T-helper 1 cell treated with Interleukin-12 subunit alpha and Interleukin-12 subunit beta and Interleukin-4 antibody, amounts not matched to agents 30 μg/mL and 1 μg/mL, for 36 hours (primary cell): ENCODE measurements at regions not wholly inside any gene's neighbourhood (a gene's known extent, or its start where the extent isn't known, plus 50 kb on each side); places are given as distances from the start of the nearest gene placed in this dataset.

Experiments
- H3K27ac Mint-ChIP-seq: one replicate; pipeline ENCODE4 v1.8.0; 2021; ENCODE audit warnings: mild to moderate bottlenecking, mixed read lengths
- H3K27me3 Mint-ChIP-seq: one replicate; pipeline ENCODE4 v1.8.0; 2021; ENCODE audit warnings: low read depth, mixed read lengths
- H3K36me3 Mint-ChIP-seq: one replicate; pipeline ENCODE4 v1.8.0; 2021; ENCODE audit warnings: low read depth, mixed read lengths
- H3K4me1 Mint-ChIP-seq: one replicate; pipeline ENCODE4 v1.8.0; 2021; ENCODE audit warnings: low read depth, mixed read lengths
- H3K4me3 Mint-ChIP-seq: one replicate; pipeline ENCODE4 v1.8.0; 2021; ENCODE audit warnings: mild to moderate bottlenecking, moderate library complexity, mixed read lengths
- H3K9me3 Mint-ChIP-seq: one replicate; pipeline ENCODE4 v1.8.0; 2021; ENCODE audit warnings: mixed read lengths

- Mint-ChIP-seq H3K9me3 (no peaks in the 10 kb centered on the region), H3K27me3 (no peaks in the 10 kb centered on the region), H3K4me1 (no peaks in the 10 kb centered on the region), H3K27ac (no peak overlapping the region), H3K4me3 (no peak overlapping the region), H3K36me3 (no peaks in the 10 kb centered on the region)
Observed at GRCh38 chr2:16137080-16137755, 196.9 kb downstream of the MYCN start.

GRCh38 chr2:16136461-16137035, 196.2 kb downstream of the MYCN start:
- H3K4me1 Mint-ChIP-seq, result no peaks in the 10 kb centered on the region

GRCh38 chr2:16135913-16136310, 195.6 kb downstream of the MYCN start:
- Mint-ChIP-seq H3K9me3 (no peaks in the 10 kb centered on the region), H3K4me3 (no peak overlapping the region), H3K4me1 (no peaks in the 10 kb centered on the region), H3K36me3 (no peaks in the 10 kb centered on the region), H3K27ac (no peak overlapping the region), H3K27me3 (no peaks in the 10 kb centered on the region)

More at GRCh38 chr2:16136461-16137035, 196.2 kb downstream of the MYCN start:
- H3K36me3 Mint-ChIP-seq, result no peaks in the 10 kb centered on the region
- H3K9me3 Mint-ChIP-seq, result no peaks in the 10 kb centered on the region
- no peak overlapping the region for H3K4me3 Mint-ChIP-seq
- H3K27ac Mint-ChIP-seq, result no peak overlapping the region
- H3K27me3 Mint-ChIP-seq, result no peaks in the 10 kb centered on the region

- Mint-ChIP-seq H3K27ac (no peak overlapping the region), H3K9me3 (no peaks in the 10 kb centered on the region), H3K4me1 (no peaks in the 10 kb centered on the region), H3K27me3 (no peaks in the 10 kb centered on the region), H3K36me3 (no peaks in the 10 kb centered on the region), H3K4me3 (no peak overlapping the region)
Observed at GRCh38 chr2:16135196-16135912, 195.0 kb downstream of the MYCN start.

- H3K27ac Mint-ChIP-seq, result no peak overlapping the region
- no peaks in the 10 kb centered on the region for H3K36me3 Mint-ChIP-seq
- H3K4me1 Mint-ChIP-seq, result no peaks in the 10 kb centered on the region
Observed at GRCh38 chr2:16134436-16135165, 194.3 kb downstream of the MYCN start.

GRCh38 chr2:16130906-16131400, 190.6 kb downstream of the MYCN start:
- Mint-ChIP-seq H3K27me3 (no peaks in the 10 kb centered on the region), H3K27ac (no peak overlapping the region), H3K4me3 (no peak overlapping the region), H3K9me3 (no peaks in the 10 kb centered on the region), H3K4me1 (no peaks in the 10 kb centered on the region), H3K36me3 (no peaks in the 10 kb centered on the region)

More at GRCh38 chr2:16134436-16135165, 194.3 kb downstream of the MYCN start:
- no peaks in the 10 kb centered on the region for H3K9me3 Mint-ChIP-seq
- no peak overlapping the region for H3K4me3 Mint-ChIP-seq
- no peaks in the 10 kb centered on the region for H3K27me3 Mint-ChIP-seq

GRCh38 chr2:16130541-16130880, 190.2 kb downstream of the MYCN start:
- no peaks in the 10 kb centered on the region for H3K36me3 Mint-ChIP-seq
- H3K4me3 Mint-ChIP-seq, result no peak overlapping the region
- no peak overlapping the region for H3K27ac Mint-ChIP-seq

GRCh38 chr2:16129716-16130540, 189.6 kb downstream of the MYCN start:
- H3K4me3 Mint-ChIP-seq, result no peak overlapping the region
- no peaks in the 10 kb centered on the region for H3K9me3 Mint-ChIP-seq
- H3K27ac Mint-ChIP-seq, result no peak overlapping the region
- no peaks in the 10 kb centered on the region for H3K4me1 Mint-ChIP-seq
- H3K27me3 Mint-ChIP-seq, result no peaks in the 10 kb centered on the region
- H3K36me3 Mint-ChIP-seq, result no peaks in the 10 kb centered on the region

More at GRCh38 chr2:16130541-16130880, 190.2 kb downstream of the MYCN start:
- Mint-ChIP-seq H3K9me3 (no peaks in the 10 kb centered on the region), H3K27me3 (no peaks in the 10 kb centered on the region), H3K4me1 (no peaks in the 10 kb centered on the region)

- no peaks in the 10 kb centered on the region for H3K27me3 Mint-ChIP-seq
- no peaks in the 10 kb centered on the region for H3K4me1 Mint-ChIP-seq
- no peaks in the 10 kb centered on the region for H3K9me3 Mint-ChIP-seq
- H3K36me3 Mint-ChIP-seq, result no peaks in the 10 kb centered on the region
- H3K4me3 Mint-ChIP-seq, result no peak overlapping the region
- no peak overlapping the region for H3K27ac Mint-ChIP-seq
Observed at GRCh38 chr2:16128746-16129610, 188.6 kb downstream of the MYCN start.

- Mint-ChIP-seq H3K4me1 (no peaks in the 10 kb centered on the region), H3K27ac (no peak overlapping the region), H3K4me3 (no peak overlapping the region), H3K9me3 (no peaks in the 10 kb centered on the region), H3K27me3 (no peaks in the 10 kb centered on the region), H3K36me3 (no peaks in the 10 kb centered on the region)
Observed at GRCh38 chr2:16127958-16128357, 187.6 kb downstream of the MYCN start.

- Mint-ChIP-seq H3K27me3 (no peaks in the 10 kb centered on the region), H3K36me3 (no peaks in the 10 kb centered on the region), H3K4me1 (no peaks in the 10 kb centered on the region), H3K9me3 (no peaks in the 10 kb centered on the region), H3K4me3 (no peak overlapping the region), H3K27ac (no peak overlapping the region)
Observed at GRCh38 chr2:16127276-16127940, 187.1 kb downstream of the MYCN start.

GRCh38 chr2:16126517-16127275, 186.3 kb downstream of the MYCN start:
- no peaks in the 10 kb centered on the region for H3K27me3 Mint-ChIP-seq
- no peaks in the 10 kb centered on the region for H3K36me3 Mint-ChIP-seq
- no peak overlapping the region for H3K4me3 Mint-ChIP-seq
- no peaks in the 10 kb centered on the region for H3K4me1 Mint-ChIP-seq
- no peaks in the 10 kb centered on the region for H3K9me3 Mint-ChIP-seq
- H3K27ac Mint-ChIP-seq, result no peak overlapping the region
